ENCODE measurements at regions not wholly inside any gene's neighbourhood (a gene's known extent, or its start where the extent isn't known, plus 50 kb on each side); places are given as distances from the start of the nearest gene placed in this dataset.

DNA sequence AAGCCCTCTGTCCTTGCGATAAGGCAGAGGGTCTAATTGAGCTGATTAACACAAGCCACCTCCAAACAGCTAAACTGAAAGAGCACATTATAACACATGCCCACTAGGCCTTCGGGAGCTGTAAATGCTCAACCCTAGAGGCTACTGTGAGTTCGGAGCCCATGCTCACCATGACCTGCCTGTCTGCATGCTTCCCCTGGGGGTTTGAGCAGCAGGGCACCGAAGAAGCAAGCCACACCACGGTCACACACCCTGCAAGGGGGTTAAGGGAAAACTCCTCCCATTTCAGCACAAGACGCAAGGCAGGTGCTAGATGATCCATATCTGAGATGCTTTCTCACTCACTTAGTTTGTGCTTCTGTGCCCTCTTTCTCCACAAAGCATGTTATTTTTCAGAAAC lies 435.9 kb upstream of the CADM2 start:
- no peak for TF ChIP-seq POLR2A (IDR thresholded peaks at IDR 0.05)
- TF ChIP-seq EP300 (IDR thresholded peaks at IDR 0.05): no peak
- TF ChIP-seq, protein P1, sequence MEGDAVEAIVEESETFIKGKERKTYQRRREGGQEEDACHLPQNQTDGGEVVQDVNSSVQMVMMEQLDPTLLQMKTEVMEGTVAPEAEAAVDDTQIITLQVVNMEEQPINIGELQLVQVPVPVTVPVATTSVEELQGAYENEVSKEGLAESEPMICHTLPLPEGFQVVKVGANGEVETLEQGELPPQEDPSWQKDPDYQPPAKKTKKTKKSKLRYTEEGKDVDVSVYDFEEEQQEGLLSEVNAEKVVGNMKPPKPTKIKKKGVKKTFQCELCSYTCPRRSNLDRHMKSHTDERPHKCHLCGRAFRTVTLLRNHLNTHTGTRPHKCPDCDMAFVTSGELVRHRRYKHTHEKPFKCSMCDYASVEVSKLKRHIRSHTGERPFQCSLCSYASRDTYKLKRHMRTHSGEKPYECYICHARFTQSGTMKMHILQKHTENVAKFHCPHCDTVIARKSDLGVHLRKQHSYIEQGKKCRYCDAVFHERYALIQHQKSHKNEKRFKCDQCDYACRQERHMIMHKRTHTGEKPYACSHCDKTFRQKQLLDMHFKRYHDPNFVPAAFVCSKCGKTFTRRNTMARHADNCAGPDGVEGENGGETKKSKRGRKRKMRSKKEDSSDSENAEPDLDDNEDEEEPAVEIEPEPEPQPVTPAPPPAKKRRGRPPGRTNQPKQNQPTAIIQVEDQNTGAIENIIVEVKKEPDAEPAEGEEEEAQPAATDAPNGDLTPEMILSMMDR (IDR thresholded peaks at IDR 0.05): no peak

Data from sigmoid colon (tissue), 4 donors.